ENCODE measurements at regions not wholly inside any gene's neighbourhood (a gene's known extent, or its start where the extent isn't known, plus 50 kb on each side); places are given as distances from the start of the nearest gene placed in this dataset.

DNA sequence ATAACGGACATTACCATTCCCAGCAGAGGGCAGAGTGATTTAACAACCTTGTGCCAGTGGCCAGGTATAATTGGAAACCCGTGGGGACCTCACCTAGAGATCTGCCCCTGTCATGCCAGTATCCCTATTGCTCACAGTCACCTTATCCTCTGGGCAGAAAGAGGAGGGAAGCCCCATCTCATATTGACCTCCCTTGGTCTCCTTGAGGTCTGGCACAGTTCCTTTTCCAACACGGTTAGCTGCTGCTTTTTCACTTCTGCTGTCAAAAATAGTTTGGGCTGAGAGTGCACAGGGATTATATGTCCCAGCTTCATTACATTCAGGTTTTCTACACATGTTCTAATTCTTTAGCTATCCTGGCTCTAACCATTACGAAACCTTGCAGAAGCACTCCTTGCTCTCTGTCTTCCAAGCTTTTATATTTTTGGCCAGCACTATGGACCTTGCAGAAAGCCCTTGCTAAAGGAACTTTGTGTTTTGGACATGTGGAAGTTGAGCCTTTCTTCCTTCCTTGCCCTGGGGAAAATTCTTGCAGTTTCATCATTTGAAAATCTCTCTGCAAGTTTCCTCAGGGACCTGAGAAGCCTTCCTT, 111.7 kb upstream of the MIS18BP1 start:
- no peaks in the 10 kb centered on the region for H3K36me3 ChIP-seq (ENCODE audit: control insufficient read depth in 4 of 4, insufficient read depth in 3 of 4, low read depth in 1 of 4, low read length in 3 of 4)
- H3K9ac ChIP-seq (ENCODE audit: low read depth in 1 of 2, low read length in 2 of 2): no peak overlapping the region
- H3K27ac ChIP-seq (ENCODE audit: low read depth in 1 of 2, low read length in 2 of 2): no peak overlapping the region
- H3K9me3 ChIP-seq (ENCODE audit: control insufficient read depth in 4 of 4, low read length in 3 of 4): no peaks in the 10 kb centered on the region
- no peak overlapping the region for H3K4me3 ChIP-seq (ENCODE audit: low read depth in 1 of 3, low read length in 3 of 3)
- H3K27me3 ChIP-seq (ENCODE audit: control insufficient read depth in 4 of 4, insufficient read depth in 4 of 4, low read length in 3 of 4): no peaks in the 10 kb centered on the region
- H3K4me1 ChIP-seq (ENCODE audit: control insufficient read depth in 4 of 4, insufficient read depth in 4 of 4, low read length in 3 of 4): no peaks in the 10 kb centered on the region
- no peak for DNase-seq (ENCODE audit: low spot score)
- TF ChIP-seq, protein P1, sequence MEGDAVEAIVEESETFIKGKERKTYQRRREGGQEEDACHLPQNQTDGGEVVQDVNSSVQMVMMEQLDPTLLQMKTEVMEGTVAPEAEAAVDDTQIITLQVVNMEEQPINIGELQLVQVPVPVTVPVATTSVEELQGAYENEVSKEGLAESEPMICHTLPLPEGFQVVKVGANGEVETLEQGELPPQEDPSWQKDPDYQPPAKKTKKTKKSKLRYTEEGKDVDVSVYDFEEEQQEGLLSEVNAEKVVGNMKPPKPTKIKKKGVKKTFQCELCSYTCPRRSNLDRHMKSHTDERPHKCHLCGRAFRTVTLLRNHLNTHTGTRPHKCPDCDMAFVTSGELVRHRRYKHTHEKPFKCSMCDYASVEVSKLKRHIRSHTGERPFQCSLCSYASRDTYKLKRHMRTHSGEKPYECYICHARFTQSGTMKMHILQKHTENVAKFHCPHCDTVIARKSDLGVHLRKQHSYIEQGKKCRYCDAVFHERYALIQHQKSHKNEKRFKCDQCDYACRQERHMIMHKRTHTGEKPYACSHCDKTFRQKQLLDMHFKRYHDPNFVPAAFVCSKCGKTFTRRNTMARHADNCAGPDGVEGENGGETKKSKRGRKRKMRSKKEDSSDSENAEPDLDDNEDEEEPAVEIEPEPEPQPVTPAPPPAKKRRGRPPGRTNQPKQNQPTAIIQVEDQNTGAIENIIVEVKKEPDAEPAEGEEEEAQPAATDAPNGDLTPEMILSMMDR (IDR thresholded peaks at IDR 0.05; ENCODE audit: low read depth, low read length, missing input control): no peak
- TF ChIP-seq TAF1 (conservative IDR thresholded peaks at IDR 0.05) (no peak), YY1 (IDR thresholded peaks at IDR 0.05) (no peak), NR2F2 (IDR thresholded peaks at IDR 0.05) (no peak), FOXA1 (IDR thresholded peaks at IDR 0.05) (no peak), SP1 (IDR thresholded peaks at IDR 0.05) (no peak), FOXA2 (IDR thresholded peaks at IDR 0.05) (no peak), HNF4G (IDR thresholded peaks at IDR 0.05) (no peak), HNF4A (conservative IDR thresholded peaks at IDR 0.05) (no peak)
- TF ChIP-seq, protein P2, sequence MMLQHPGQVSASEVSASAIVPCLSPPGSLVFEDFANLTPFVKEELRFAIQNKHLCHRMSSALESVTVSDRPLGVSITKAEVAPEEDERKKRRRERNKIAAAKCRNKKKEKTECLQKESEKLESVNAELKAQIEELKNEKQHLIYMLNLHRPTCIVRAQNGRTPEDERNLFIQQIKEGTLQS (IDR thresholded peaks at IDR 0.05): no peak
- TF ChIP-seq, protein P3, sequence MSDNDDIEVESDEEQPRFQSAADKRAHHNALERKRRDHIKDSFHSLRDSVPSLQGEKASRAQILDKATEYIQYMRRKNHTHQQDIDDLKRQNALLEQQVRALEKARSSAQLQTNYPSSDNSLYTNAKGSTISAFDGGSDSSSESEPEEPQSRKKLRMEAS (IDR thresholded peaks at IDR 0.05): no peak
- TF ChIP-seq, protein P4, sequence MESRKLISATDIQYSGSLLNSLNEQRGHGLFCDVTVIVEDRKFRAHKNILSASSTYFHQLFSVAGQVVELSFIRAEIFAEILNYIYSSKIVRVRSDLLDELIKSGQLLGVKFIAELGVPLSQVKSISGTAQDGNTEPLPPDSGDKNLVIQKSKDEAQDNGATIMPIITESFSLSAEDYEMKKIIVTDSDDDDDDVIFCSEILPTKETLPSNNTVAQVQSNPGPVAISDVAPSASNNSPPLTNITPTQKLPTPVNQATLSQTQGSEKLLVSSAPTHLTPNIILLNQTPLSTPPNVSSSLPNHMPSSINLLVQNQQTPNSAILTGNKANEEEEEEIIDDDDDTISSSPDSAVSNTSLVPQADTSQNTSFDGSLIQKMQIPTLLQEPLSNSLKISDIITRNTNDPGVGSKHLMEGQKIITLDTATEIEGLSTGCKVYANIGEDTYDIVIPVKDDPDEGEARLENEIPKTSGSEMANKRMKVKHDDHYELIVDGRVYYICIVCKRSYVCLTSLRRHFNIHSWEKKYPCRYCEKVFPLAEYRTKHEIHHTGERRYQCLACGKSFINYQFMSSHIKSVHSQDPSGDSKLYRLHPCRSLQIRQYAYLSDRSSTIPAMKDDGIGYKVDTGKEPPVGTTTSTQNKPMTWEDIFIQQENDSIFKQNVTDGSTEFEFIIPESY (IDR thresholded peaks at IDR 0.05): no peak
- 65% methylated on average over 4 of the region's 4 CpGs for WGBS

DNA sequence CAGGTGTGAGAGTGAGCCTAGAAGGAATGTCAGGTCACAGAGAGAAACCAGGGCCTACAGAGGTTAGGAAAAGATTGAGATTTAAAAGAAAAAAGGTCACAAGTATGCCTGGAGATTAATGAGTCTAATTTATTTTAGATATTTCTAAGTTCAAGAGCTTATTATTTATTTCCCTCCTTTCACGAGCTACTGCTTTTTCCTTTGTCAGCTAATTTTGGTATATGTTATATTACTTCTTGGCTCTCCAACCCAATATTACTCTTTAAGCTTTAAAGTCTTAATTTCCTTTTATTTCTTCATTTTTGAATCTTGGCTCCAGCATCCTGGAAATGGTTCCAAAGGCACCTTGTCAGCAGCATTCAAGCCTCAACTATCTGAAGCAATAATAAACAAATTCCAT, 109.5 kb upstream of the MIS18BP1 start:
- Histone ChIP-seq H3K27me3 (ENCODE audit: control insufficient read depth in 4 of 4, insufficient read depth in 4 of 4, low read length in 3 of 4) (no peaks in the 10 kb centered on the region), H3K27ac (ENCODE audit: low read depth in 1 of 2, low read length in 2 of 2) (no peak overlapping the region), H3K4me3 (ENCODE audit: low read depth in 1 of 3, low read length in 3 of 3) (no peak overlapping the region), H3K36me3 (ENCODE audit: control insufficient read depth in 4 of 4, insufficient read depth in 3 of 4, low read depth in 1 of 4, low read length in 3 of 4) (no peaks in the 10 kb centered on the region), H3K9ac (ENCODE audit: low read depth in 1 of 2, low read length in 2 of 2) (no peak overlapping the region), H3K4me1 (ENCODE audit: control insufficient read depth in 4 of 4, insufficient read depth in 4 of 4, low read length in 3 of 4) (no peaks in the 10 kb centered on the region), H3K9me3 (ENCODE audit: control insufficient read depth in 4 of 4, low read length in 3 of 4) (no peaks in the 10 kb centered on the region)
- DNase-seq (ENCODE audit: low spot score): no peak
- TF ChIP-seq HNF4G (IDR thresholded peaks at IDR 0.05) (no peak), HNF4A (conservative IDR thresholded peaks at IDR 0.05) (no peak), JUND (IDR thresholded peaks at IDR 0.05) (no peak), SP1 (IDR thresholded peaks at IDR 0.05) (no peak), YY1 (IDR thresholded peaks at IDR 0.05) (no peak), GABPA (IDR thresholded peaks at IDR 0.05 in 1 of 2, conservative IDR thresholded peaks at IDR 0.05 in 1 of 2) (no peak), EGR1 (IDR thresholded peaks at IDR 0.05; ENCODE audit: low read depth in 2 of 2) (no peak)
- TF ChIP-seq, protein P1 (IDR thresholded peaks at IDR 0.05; ENCODE audit: low read depth, low read length, missing input control): no peak
- TF ChIP-seq, protein P2 (IDR thresholded peaks at IDR 0.05): no peak
- 80% methylated on average over 1 of the region's 1 CpG for WGBS

All from liver (tissue), 8 donors.